ENCODE measurements at regions not wholly inside any gene's neighbourhood (a gene's known extent, or its start where the extent isn't known, plus 50 kb on each side); places are given as distances from the start of the nearest gene placed in this dataset.

DNA sequence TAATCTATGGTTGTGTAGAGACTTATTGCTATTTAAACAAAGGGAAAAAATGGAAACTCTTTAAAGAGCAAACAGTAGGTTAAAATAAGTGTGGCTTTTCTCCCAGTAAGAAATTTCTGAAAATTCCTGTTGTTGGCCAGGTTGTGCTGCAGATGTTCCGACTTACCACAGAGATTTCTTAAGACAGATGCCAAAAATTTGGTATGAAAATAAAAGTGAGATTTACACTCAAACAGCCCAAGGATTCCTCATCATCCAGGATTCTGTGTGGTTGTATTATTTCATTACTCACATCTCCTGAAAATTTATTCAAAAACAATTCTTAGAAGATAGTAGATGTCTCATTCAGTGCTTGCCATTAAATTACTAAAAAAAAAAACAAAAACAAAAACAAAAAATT lies 296.7 kb upstream of the PTBP2 start:
- H3K4ac ChIP-seq (replicated peaks; ENCODE audit: insufficient read length, low read depth, low read length), result no peak overlapping the region
- no peak overlapping the region for H3K56ac ChIP-seq (replicated peaks; ENCODE audit: insufficient read length, low read depth, low read length)
- H2AK5ac ChIP-seq (ENCODE audit: low read depth, low read length), result no peak overlapping the region
- ChIA-PET POLR2A (ENCODE audit: partially characterized antibody) (no interaction called here), CTCF (ENCODE audit: partially characterized antibody) (interaction anchor here (0.5 kb wide), 1 partner anchor 417 kb away, joined by 3 read pairs; no protein-coding TSS in a partner anchor)
- H2BK20ac ChIP-seq (ENCODE audit: low read length), result no peak overlapping the region
- no peak overlapping the region for H3K27ac ChIP-seq (ENCODE audit: low read depth, low read length)
- H3K79me1 ChIP-seq (ENCODE audit: low read depth, low read length), result no peaks in the 10 kb centered on the region
- H3K36me3 ChIP-seq (ENCODE audit: control insufficient read depth in 2 of 4, insufficient read depth in 4 of 4, low read length in 3 of 4), result no peaks in the 10 kb centered on the region
- WGBS, 2 experiments (ENCODE audit: extremely low coverage in 1 of 2, insufficient coverage in 1 of 2, insufficient read length in 1 of 2, insufficient replicate concordance in 2 of 2, low coverage in 1 of 2, low lambda C conversion rate in 2 of 2, missing lambda C conversion rate in 1 of 2), result 86% methylated on average over 1 of the region's 1 CpG; no CpG with 5 or more reads in 1 of the 2 experiments
- no peaks in the 10 kb centered on the region for H4K20me1 ChIP-seq (replicated peaks in 1 of 2; ENCODE audit: control insufficient read depth in 1 of 2, insufficient read depth in 2 of 2, low read length in 2 of 2)
- H3K23me2 ChIP-seq (ENCODE audit: low read depth, low read length), result no peaks in the 10 kb centered on the region
- DNase-seq (ENCODE audit: low read depth in 1 of 2, low spot score in 2 of 2) (no peak), FAIRE-seq (no peak)
- H4K91ac ChIP-seq (replicated peaks; ENCODE audit: insufficient read length, low read length), result no peak overlapping the region
- H2AFZ ChIP-seq (ENCODE audit: low read length), result no peak overlapping the region
- no peak overlapping the region for H3K4me2 ChIP-seq (ENCODE audit: insufficient read depth in 1 of 2, low read depth in 2 of 2, low read length in 2 of 2)
- no peak overlapping the region for H4K5ac ChIP-seq (ENCODE audit: insufficient read length, low read depth, low read length)
- H4K8ac ChIP-seq (ENCODE audit: extremely low read depth, insufficient read depth, low read length), result no peak overlapping the region
- no peak overlapping the region for H3K14ac ChIP-seq (ENCODE audit: insufficient read length)
- H3K4me1 ChIP-seq (replicated peaks in 1 of 4; ENCODE audit: control insufficient read depth in 3 of 4, insufficient read depth in 4 of 4, low read length in 3 of 4), result no peaks in the 10 kb centered on the region; a peak in 1 of 7 replicates
- H2BK120ac ChIP-seq (replicated peaks; ENCODE audit: low read depth, low read length), result no peak overlapping the region
- H2BK12ac ChIP-seq (ENCODE audit: low read depth, low read length), result no peak overlapping the region
- H3K27me3 ChIP-seq (replicated peaks in 1 of 4; ENCODE audit: control insufficient read depth in 3 of 4, extremely low read depth in 1 of 4, insufficient read depth in 3 of 4, low read length in 3 of 4), result no peaks in the 10 kb centered on the region
- no peaks in the 10 kb centered on the region for H3K79me2 ChIP-seq (ENCODE audit: control insufficient read depth in 1 of 2, insufficient read depth in 2 of 2, low read length in 2 of 2)
- H2BK15ac ChIP-seq (ENCODE audit: low read length), result no peak overlapping the region
- no peak overlapping the region for H2BK5ac ChIP-seq (ENCODE audit: low read depth, low read length)
- H3K9me3 ChIP-seq (ENCODE audit: insufficient read depth in 2 of 2, low read depth in 1 of 2, low read length in 1 of 2), result no peaks in the 10 kb centered on the region
- H3K18ac ChIP-seq (ENCODE audit: extremely low read depth, low read length), result no peak overlapping the region
- no peak overlapping the region for H3K4me3 ChIP-seq (ENCODE audit: extremely low read depth in 1 of 4, insufficient read depth in 2 of 4, low read depth in 3 of 4, low read length in 4 of 4)
- no peak overlapping the region for H3K9ac ChIP-seq (replicated peaks in 1 of 4; ENCODE audit: extremely low read depth in 1 of 4, low read depth in 3 of 4, low read length in 3 of 4)
- H3K23ac ChIP-seq (ENCODE audit: insufficient read length), result no peak overlapping the region
- TF ChIP-seq PHF8 (conservative IDR thresholded peaks at IDR 0.05; ENCODE audit: low read depth, low read length), result no peak
- no peak for TF ChIP-seq TCF12 (IDR thresholded peaks at IDR 0.05; ENCODE audit: low read depth, low read length)
- no peak for TF ChIP-seq SP1 (IDR thresholded peaks at IDR 0.05; ENCODE audit: low read depth, low read length)
- TF ChIP-seq KDM5A (IDR thresholded peaks at IDR 0.05; ENCODE audit: low read length), result no peak
- TF ChIP-seq, protein P1, sequence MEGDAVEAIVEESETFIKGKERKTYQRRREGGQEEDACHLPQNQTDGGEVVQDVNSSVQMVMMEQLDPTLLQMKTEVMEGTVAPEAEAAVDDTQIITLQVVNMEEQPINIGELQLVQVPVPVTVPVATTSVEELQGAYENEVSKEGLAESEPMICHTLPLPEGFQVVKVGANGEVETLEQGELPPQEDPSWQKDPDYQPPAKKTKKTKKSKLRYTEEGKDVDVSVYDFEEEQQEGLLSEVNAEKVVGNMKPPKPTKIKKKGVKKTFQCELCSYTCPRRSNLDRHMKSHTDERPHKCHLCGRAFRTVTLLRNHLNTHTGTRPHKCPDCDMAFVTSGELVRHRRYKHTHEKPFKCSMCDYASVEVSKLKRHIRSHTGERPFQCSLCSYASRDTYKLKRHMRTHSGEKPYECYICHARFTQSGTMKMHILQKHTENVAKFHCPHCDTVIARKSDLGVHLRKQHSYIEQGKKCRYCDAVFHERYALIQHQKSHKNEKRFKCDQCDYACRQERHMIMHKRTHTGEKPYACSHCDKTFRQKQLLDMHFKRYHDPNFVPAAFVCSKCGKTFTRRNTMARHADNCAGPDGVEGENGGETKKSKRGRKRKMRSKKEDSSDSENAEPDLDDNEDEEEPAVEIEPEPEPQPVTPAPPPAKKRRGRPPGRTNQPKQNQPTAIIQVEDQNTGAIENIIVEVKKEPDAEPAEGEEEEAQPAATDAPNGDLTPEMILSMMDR (IDR thresholded peaks at IDR 0.05; ENCODE audit: control extremely low read depth in 1 of 3, insufficient read depth in 1 of 3, low read depth in 1 of 3, low read length in 3 of 3), result no peak
- TF ChIP-seq MAFK (IDR thresholded peaks at IDR 0.05; ENCODE audit: low read depth, low read length), result no peak
- TF ChIP-seq, protein P2, sequence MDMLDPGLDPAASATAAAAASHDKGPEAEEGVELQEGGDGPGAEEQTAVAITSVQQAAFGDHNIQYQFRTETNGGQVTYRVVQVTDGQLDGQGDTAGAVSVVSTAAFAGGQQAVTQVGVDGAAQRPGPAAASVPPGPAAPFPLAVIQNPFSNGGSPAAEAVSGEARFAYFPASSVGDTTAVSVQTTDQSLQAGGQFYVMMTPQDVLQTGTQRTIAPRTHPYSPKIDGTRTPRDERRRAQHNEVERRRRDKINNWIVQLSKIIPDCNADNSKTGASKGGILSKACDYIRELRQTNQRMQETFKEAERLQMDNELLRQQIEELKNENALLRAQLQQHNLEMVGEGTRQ (IDR thresholded peaks at IDR 0.05; ENCODE audit: low read length), result no peak
- no peak for TF ChIP-seq RAD21 (IDR thresholded peaks at IDR 0.05 in 1 of 2, conservative IDR thresholded peaks at IDR 0.05 in 1 of 2; ENCODE audit: low read depth in 2 of 2, low read length in 2 of 2)
- TF ChIP-seq ASH2L (IDR thresholded peaks at IDR 0.05; ENCODE audit: low read length), result no peak

All from H1 (cell line).